Stomach (tissue), 8 donors: ENCODE measurements at regions not wholly inside any gene's neighbourhood (a gene's known extent, or its start where the extent isn't known, plus 50 kb on each side); places are given as distances from the start of the nearest gene placed in this dataset.

ENCODE experiments used
- DNase-seq, 2 donors: peaks; one replicate each; pipeline versions ENCODE4 v3.0.0 to v3.0.0-alpha.2; 2013 to 2019
- H3K27ac ChIP-seq, 5 donors: fragments of 200-600 bp in 4 of 5; sonication (generic) in 4 of 5; one replicate each; pipeline ENCODE4 v1.5.1; 2013 to 2019; ENCODE audit warnings: mild to moderate bottlenecking in 1 of 5, moderate library complexity in 1 of 5
- H3K27me3 ChIP-seq, 3 donors: fragments of 200-600 bp; sonication (generic); one replicate each; pipeline ENCODE4 v1.5.1; 2017 to 2019; ENCODE audit warnings: mixed run types in 1 of 3
- H3K36me3 ChIP-seq, 4 donors: fragments of 200-600 bp; sonication (generic); 1 replicate in 3 of 4; 2 replicates in 1 of 4; pipeline ENCODE4 v1.5.1; 2016 to 2019
- H3K4me1 ChIP-seq, 4 donors: fragments of 200-600 bp; sonication (generic); one replicate each; pipeline ENCODE4 v1.5.1; 2016 to 2019
- H3K4me3 ChIP-seq, 4 donors: fragments of 200-600 bp; sonication (generic) in 3 of 4; one replicate each; pipeline ENCODE4 v1.5.1; 2016 to 2019; ENCODE audit warnings: mild to moderate bottlenecking in 1 of 4
- H3K9me3 ChIP-seq, 4 donors: fragments of 200-600 bp; sonication (generic); one replicate each; pipeline ENCODE4 v1.5.1; 2016 to 2019
- CTCF ChIP-seq, 7 experiments: fragments of 450-650 bp in 4 of 7; fragments of 200-600 bp in 3 of 7; sonication (generic) in 3 of 7; IDR thresholded peaks; one replicate each; pipeline ENCODE4 v1.5.1; 2016 to 2019; ENCODE audit warnings: antibody characterized with exemption in 7 of 7, control low read depth in 2 of 7, mild to moderate bottlenecking in 1 of 7
- EP300 ChIP-seq: sonication (generic); formaldehyde crosslinking; IDR thresholded peaks from one replicate; pipeline ENCODE4 v1.6.1; 2017; ENCODE audit warnings: antibody characterized with exemption
- POLR2A ChIP-seq, 4 donors: fragments of 450-650 bp; IDR thresholded peaks; one replicate each; pipeline ENCODE4 v1.6.1; 2016; ENCODE audit warnings: antibody characterized with exemption in 4 of 4, control low read depth in 2 of 4, mild to moderate bottlenecking in 1 of 4, moderate library complexity in 1 of 4
- POLR2AphosphoS5 ChIP-seq, 3 donors: sonication (generic); formaldehyde crosslinking; IDR thresholded peaks; one replicate each; pipeline ENCODE4 v1.6.1; 2016; ENCODE audit warnings: antibody characterized with exemption in 3 of 3
- WGBS, 5 donors: extraction: QIAGEN DNeasy Blood & Tissue Kit in 3 of 5; methylation state at CpG; one replicate each; pipeline versions ENCODE4 v1.1.5 to v1.1.7; 2013 to 2018; 5-methylcytosine and 5-hydroxymethylcytosine counted together
- intact Hi-C: fragments of 100-400 bp; cut with DNase I; formaldehyde crosslinking; loops from one replicate; pipeline ENCODE4 v1.15.1; 2023; ENCODE audit warnings: low total_unique reads
- donor health status: healthy with polysubstance abuse.
- donor health status: Bipolar disorder and iron deficiency.
- donor health status: healthy.

DNA sequence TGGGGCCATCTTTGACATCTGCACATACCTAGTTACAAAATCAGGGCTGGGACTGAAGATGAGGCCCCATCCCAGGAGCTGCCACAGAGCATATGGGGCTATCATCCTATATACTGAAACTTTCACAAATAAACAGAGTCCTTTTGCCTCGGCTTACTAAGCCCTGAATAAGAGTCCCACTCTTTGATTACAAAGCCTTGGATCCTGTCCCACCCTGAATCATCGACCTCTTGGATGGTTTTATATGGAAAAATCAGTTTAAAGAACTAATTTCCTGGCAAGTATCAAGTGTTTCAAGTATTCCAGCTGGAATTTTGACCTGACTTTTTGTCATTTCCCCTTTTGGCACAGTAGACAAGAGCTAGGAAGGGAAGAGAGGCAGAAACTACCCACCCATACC, 331.3 kb upstream of the FRG2C start:
- Histone ChIP-seq H3K9me3 (no peaks in the 10 kb centered on the region), H3K4me3 (no peak overlapping the region), H3K27me3 (peaks cover 0 to 6% (median 0%) of the 10 kb centered on the region in 3 donors), H3K36me3 (no peaks in the 10 kb centered on the region), H3K4me1 (peaks cover 0 to 13% (median 3%) of the 10 kb centered on the region in 4 donors), H3K27ac (no peak overlapping the region)
- no peak for TF ChIP-seq POLR2A (IDR thresholded peaks at IDR 0.05)
- no peak for TF ChIP-seq POLR2AphosphoS5 (IDR thresholded peaks at IDR 0.05)
- TF ChIP-seq CTCF (IDR thresholded peaks at IDR 0.05) = no peak
- no peak for TF ChIP-seq EP300
- intact Hi-C loops = no loop called here
- 4 to 52% (median 38%) methylated on average over 2 of the region's 2 CpGs for WGBS, 5 donors
- DNase-seq = peak in 1 of 2 donors; percentile 65

GRCh38 chr3:75334299-75334698, 329.8 kb upstream of the FRG2C start:
- Histone ChIP-seq H3K9me3 (no peaks in the 10 kb centered on the region), H3K4me3 (no peak overlapping the region), H3K27ac (no peak overlapping the region), H3K4me1 (peaks cover 0 to 13% (median 3%) of the 10 kb centered on the region in 4 donors), H3K27me3 (no peaks in the 10 kb centered on the region), H3K36me3 (no peaks in the 10 kb centered on the region)
- DNase-seq = no peak
- no peak for TF ChIP-seq CTCF (IDR thresholded peaks at IDR 0.05)
- TF ChIP-seq EP300 = no peak
- no peak for TF ChIP-seq POLR2A (IDR thresholded peaks at IDR 0.05)
- TF ChIP-seq POLR2AphosphoS5 (IDR thresholded peaks at IDR 0.05) = no peak
- WGBS, 5 donors = 88 to 94% (median 91%) methylated on average over 3 of the region's 3 CpGs
- intact Hi-C loops = no loop called here

- no peaks in the 10 kb centered on the region for H3K9me3 ChIP-seq
- H3K27ac ChIP-seq = no peak overlapping the region
- TF ChIP-seq POLR2AphosphoS5 (IDR thresholded peaks at IDR 0.05) (no peak), POLR2A (IDR thresholded peaks at IDR 0.05) (no peak), EP300 (no peak)
- intact Hi-C loops = no loop called here
- H3K36me3 ChIP-seq = no peaks in the 10 kb centered on the region
- peaks cover 0 to 5% (median 1%) of the 10 kb centered on the region in 4 donors for H3K4me1 ChIP-seq
- WGBS, 5 donors = 62 to 68% (median 67%) methylated on average over 3 of the region's 3 CpGs
- DNase-seq = no peak
- no peak overlapping the region for H3K4me3 ChIP-seq
- no peaks in the 10 kb centered on the region for H3K27me3 ChIP-seq
Measured at GRCh38 chr3:75337226-75337900, 326.8 kb upstream of the FRG2C start.

DNA sequence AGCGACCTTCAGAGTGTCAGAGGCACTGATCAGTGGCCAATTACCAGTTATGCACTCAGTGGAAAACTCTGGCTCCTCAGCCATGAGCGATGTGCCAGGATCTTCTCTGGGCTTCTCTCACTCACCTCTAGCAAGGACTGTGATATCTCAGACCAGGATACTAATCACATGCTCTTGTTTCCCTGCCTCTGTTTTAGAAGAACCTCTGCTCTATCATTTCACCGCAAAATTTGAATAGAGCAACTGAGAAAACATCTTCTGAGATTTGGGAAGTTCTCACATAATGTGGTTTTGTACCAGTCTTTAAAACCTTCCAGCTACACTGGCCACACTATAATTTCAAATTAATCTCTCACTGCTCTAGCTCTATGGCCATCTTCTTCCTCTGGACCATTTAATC, 325.8 kb upstream of the FRG2C start:
- intact Hi-C loops = no loop called here
- no peak overlapping the region for H3K4me3 ChIP-seq
- H3K27ac ChIP-seq = no peak overlapping the region
- 81 to 87% (median 85%) methylated on average over 3 of the region's 3 CpGs for WGBS, 5 donors
- H3K9me3 ChIP-seq = no peaks in the 10 kb centered on the region
- H3K36me3 ChIP-seq = no peaks in the 10 kb centered on the region
- peaks cover 0 to under 1% (median 0%) of the 10 kb centered on the region in 4 donors for H3K4me1 ChIP-seq
- no peak for TF ChIP-seq EP300
- TF ChIP-seq POLR2AphosphoS5 (IDR thresholded peaks at IDR 0.05) = no peak
- TF ChIP-seq POLR2A (IDR thresholded peaks at IDR 0.05) = no peak
- no peak for TF ChIP-seq CTCF (IDR thresholded peaks at IDR 0.05)
- DNase-seq = no peak
- H3K27me3 ChIP-seq = no peaks in the 10 kb centered on the region

DNA sequence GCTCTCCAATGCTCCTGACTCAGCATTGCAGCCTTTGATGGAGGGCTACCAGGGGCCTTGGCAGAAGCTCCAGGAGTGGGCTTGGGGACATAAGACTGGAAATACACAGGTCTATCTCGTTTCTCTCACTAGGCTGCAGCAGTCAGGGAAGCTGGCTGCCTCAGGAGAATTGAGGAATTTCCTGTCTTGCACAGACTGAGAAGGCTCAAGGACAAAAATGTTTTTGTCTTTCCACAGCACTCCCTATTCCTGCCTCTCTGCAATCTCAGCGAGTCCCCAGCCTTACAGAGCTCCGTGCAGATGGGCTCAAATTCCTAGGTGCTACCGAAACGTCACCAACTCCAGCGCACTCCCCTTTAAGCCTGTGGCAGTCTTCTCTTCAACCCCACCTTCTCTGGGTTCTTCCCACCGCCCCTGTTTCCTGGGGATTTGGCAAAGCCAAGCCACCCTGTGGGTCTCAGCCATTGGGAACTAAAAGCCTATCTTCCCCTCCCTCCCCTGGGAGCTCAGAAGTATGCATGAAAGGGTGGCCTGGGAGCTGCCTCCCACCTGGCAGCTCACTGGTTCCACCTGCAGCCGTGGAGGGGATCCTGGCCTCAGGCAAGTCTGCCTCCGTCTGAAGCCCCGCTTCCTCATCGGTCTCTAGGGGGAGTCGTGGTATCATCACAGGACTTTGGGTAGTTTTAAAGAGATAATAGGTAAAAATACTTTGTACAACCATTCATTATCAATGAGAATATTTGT, 322.6 kb upstream of the FRG2C start:
- no peak overlapping the region for H3K27ac ChIP-seq
- no peak for DNase-seq
- intact Hi-C loops = no loop called here

More for the DNA sequence above, 322.6 kb upstream of the FRG2C start:
- Histone ChIP-seq H3K36me3 (no peaks in the 10 kb centered on the region), H3K27me3 (no peaks in the 10 kb centered on the region), H3K4me3 (no peak overlapping the region), H3K9me3 (no peaks in the 10 kb centered on the region), H3K4me1 (no peaks in the 10 kb centered on the region)
- TF ChIP-seq EP300 (no peak), POLR2A (IDR thresholded peaks at IDR 0.05) (no peak), CTCF (IDR thresholded peaks at IDR 0.05) (no peak), POLR2AphosphoS5 (IDR thresholded peaks at IDR 0.05) (no peak)
- WGBS, 5 donors = 52 to 56% (median 52%) methylated on average over 12 of the region's 12 CpGs
